GM12872 (cell line): ENCODE measurements at regions not wholly inside any gene's neighbourhood (a gene's known extent, or its start where the extent isn't known, plus 50 kb on each side); places are given as distances from the start of the nearest gene placed in this dataset.

Experiments used
- TF ChIP-seq, protein P1 (sequence below): IDR thresholded peaks from 3 replicates; pipeline ENCODE4 v1.5.1; 2011; ENCODE audit warnings: low read depth, mild to moderate bottlenecking, low read length, moderate library complexity; ENCODE audit not compliant: insufficient read depth

DNA sequence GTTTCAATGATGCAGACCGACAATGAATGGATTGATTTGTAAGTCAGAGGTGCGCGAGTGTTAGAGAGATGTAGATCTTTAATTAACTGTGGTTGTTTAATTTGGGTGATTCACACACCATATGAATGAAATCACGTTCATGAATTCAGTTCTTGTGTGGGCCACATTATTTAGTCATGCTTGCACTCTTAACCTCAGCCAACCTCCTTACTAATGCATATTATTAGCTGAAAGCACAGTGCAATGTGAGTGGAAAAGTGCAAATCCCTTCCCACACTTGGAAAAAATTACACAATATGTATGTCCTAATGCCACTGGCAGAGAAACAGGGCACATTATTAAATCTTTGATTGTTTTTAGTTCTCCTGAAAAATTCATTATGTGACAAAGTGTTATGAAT is 512.5 kb downstream of the BCKDHB start:
- TF ChIP-seq, protein P1, sequence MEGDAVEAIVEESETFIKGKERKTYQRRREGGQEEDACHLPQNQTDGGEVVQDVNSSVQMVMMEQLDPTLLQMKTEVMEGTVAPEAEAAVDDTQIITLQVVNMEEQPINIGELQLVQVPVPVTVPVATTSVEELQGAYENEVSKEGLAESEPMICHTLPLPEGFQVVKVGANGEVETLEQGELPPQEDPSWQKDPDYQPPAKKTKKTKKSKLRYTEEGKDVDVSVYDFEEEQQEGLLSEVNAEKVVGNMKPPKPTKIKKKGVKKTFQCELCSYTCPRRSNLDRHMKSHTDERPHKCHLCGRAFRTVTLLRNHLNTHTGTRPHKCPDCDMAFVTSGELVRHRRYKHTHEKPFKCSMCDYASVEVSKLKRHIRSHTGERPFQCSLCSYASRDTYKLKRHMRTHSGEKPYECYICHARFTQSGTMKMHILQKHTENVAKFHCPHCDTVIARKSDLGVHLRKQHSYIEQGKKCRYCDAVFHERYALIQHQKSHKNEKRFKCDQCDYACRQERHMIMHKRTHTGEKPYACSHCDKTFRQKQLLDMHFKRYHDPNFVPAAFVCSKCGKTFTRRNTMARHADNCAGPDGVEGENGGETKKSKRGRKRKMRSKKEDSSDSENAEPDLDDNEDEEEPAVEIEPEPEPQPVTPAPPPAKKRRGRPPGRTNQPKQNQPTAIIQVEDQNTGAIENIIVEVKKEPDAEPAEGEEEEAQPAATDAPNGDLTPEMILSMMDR = no peak

DNA sequence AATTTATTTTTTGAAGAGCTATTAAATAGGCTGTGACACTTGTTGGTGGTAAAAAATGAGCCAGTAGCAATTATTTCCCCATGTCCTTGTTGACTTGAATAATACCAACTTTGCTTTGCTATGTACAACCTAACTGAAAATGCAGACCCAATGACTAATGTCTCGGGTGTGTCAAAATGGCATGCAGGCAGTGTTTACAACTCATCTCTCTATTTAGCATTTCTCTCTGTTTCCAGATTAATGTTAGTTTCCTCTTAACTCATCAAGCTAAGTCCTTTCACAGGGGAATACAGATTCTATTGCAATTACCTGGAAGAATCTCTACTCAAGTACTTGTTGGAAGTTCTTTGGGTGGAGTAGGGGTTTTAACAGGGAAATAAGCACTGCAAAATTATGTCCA is 504.4 kb downstream of the BCKDHB start:
- TF ChIP-seq, protein P1 = no peak

DNA sequence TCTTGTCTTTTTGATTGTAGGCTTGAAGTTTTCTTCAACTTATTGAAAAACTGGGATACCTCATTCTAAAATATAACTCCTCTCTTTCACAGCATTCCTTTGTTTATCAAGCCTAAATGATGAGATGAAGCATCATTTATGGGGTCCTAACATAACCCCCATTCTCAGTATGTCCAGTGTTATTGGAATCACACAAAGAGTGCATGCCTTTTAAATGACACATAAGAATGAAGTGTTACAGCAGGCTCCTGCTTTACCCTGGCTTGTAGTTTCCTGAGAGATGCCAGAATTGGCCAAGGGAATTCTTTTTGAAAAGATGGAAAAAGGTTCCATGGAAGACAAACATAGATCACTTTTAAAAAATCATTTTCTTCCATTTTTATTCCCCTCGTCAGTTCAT is 502.4 kb downstream of the BCKDHB start:
- TF ChIP-seq, protein P1 = no peak

DNA sequence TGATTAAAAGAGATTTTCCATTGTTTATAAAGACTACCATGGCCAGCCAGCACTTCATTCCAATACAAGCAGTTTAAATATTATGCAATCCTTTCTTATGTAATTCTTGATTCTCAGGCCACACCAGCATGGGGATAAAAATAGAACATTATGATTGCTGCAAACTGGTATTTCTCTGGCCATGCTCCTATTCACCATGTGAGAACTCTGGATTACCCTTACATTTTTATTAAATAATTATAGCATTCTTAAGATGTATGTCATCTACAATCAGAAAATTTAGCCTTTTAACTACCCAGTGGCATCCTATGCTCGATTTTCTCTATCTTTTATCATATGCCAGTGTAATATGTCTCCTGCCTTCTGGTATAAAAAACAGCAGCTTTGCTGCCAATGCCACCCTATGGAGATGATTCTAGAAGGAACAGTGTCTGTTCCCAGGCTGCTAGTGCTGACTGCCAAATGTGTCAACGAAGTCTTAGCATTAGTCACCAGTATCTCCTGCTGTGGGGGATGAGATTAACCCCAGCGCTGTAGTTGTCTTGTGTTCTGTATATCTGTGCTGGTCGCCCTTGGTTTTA is 501.4 kb downstream of the BCKDHB start:
- TF ChIP-seq, protein P1 = no peak

DNA sequence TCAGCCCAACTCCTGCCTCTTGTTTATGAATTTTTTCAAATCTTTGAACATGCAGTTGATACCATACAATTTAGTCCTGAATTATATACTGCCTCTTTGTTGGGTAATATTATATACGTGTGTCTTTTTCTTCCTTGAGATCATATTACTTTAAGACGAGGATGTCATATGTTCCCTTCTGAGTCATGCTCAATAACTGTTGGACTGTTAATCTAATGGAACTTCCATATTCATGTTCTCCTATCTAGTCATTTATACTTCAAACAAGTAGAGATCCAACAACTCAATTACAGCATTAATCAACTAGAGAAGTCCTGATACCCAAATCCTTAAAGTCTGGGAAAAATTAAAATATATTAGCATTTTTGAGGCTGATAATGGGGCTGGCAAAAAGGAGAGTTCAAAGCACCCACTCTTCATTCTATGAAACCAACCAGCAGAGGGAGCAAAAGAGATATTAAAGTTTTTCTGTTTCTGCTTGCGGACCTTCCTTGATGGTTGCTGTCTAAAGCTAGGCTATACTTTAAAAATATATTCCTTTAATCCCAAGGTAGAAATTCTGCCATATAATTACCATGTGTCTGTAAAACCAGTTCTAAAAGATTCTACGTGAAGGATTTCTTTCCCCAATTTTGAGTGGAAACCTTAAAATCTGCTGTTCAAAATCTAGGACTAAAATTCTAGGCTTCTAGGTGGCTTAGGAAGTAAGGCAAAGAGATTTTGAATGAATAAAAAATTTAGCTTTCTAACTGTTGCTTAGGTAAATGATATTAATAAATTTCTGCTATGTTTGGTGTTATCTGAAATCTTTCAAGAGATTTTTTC is 498.9 kb downstream of the BCKDHB start:
- TF ChIP-seq, protein P1 = peak; percentile 46; the same call in 1 of the 3 replicates

DNA sequence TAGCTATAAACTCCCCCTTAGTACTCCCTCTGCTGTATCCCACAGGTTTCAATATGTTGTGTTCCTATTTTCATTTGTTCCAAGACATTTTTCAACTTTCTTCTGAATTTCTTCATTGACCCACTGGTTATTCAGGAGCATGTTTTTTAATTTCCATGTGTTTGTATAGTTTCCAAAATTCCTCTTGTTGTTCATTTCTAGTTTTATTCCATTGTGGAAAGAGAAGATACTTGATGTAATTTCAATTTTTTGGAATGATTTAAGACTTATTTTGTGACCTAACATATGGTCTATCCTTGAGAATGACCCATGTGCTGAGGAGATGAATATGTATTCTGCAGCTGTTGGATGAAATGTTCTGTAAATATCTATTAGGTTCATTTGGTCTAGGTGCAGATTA is 497.2 kb downstream of the BCKDHB start:
- TF ChIP-seq, protein P1 = no peak

DNA sequence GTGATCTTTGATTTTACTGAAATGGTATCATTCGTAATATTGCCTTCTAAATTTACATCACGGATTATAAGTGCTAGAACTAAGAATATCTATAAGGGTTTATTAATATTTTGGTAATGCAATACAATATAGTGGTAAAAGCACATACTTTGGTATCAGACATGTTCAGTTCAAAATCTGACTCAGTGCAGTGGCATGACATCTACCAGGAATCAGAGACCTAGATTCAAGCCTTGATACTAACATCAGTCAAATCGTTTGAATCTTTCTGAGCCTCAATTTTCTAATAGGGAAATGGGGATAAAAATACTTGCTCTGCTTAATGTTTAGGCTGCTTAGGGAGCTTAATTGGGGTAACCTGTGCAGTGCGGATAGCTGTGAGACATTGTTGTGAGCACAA is 488.0 kb downstream of the BCKDHB start:
- TF ChIP-seq, protein P1 = no peak
